ENCODE measurements at regions not wholly inside any gene's neighbourhood (a gene's known extent, or its start where the extent isn't known, plus 50 kb on each side); places are given as distances from the start of the nearest gene placed in this dataset.

GRCh38 chr9:107946364-107947141 is 457.0 kb upstream of the KLF4 start:
- no peak overlapping the region for H3K4me3 ChIP-seq (ENCODE audit: insufficient read depth, low read depth, low read length)
- no peaks in the 10 kb centered on the region for H3K9me3 ChIP-seq (ENCODE audit: control insufficient read depth, low read length)
- H3K27me3 ChIP-seq (ENCODE audit: control insufficient read depth, insufficient read depth, low read length, poor library complexity, severe bottlenecking): no peaks in the 10 kb centered on the region
- H3K4me1 ChIP-seq (ENCODE audit: control insufficient read depth, insufficient read depth, low read length): no peaks in the 10 kb centered on the region
- no peak overlapping the region for H3K27ac ChIP-seq (ENCODE audit: insufficient read depth, low read depth, low read length, poor library complexity, severe bottlenecking)
- H3K36me3 ChIP-seq (ENCODE audit: control insufficient read depth, insufficient read depth, low read length): no peaks in the 10 kb centered on the region
- WGBS, 2 experiments: 93% methylated on average over 5 of the region's 5 CpGs

DNA sequence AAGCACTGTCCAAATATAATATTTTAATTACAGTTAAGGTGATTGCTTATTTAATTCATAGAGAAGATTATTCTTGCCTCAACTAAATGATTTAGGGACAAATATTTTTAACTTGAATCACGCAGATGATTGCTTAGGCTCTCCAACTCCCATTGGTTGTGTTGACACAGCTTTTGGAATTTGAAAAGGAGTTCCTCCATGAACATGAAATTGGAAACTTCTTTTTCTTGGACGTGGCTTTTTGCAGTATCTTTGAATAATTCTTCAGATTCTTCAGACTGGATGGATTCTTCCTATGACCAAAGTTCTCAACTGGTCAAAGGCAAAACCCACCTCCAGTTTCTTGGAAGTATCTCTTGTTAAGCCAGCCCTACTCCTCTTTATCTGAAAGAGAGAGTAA is 456.4 kb upstream of the KLF4 start:
- H3K36me3 ChIP-seq (ENCODE audit: control insufficient read depth, insufficient read depth, low read length): no peaks in the 10 kb centered on the region
- no peak overlapping the region for H3K4me3 ChIP-seq (ENCODE audit: insufficient read depth, low read depth, low read length)
- H3K9me3 ChIP-seq (ENCODE audit: control insufficient read depth, low read length): no peaks in the 10 kb centered on the region
- H3K27ac ChIP-seq (ENCODE audit: insufficient read depth, low read depth, low read length, poor library complexity, severe bottlenecking): no peak overlapping the region
- WGBS, 2 experiments: 84 to 94% methylated on average over 2 of the region's 2 CpGs
- H3K27me3 ChIP-seq (ENCODE audit: control insufficient read depth, insufficient read depth, low read length, poor library complexity, severe bottlenecking): no peaks in the 10 kb centered on the region
- H3K4me1 ChIP-seq (ENCODE audit: control insufficient read depth, insufficient read depth, low read length): no peaks in the 10 kb centered on the region

GRCh38 chr9:107945493-107945892 is 455.9 kb upstream of the KLF4 start:
- no peaks in the 10 kb centered on the region for H3K27me3 ChIP-seq (ENCODE audit: control insufficient read depth, insufficient read depth, low read length, poor library complexity, severe bottlenecking)
- H3K4me3 ChIP-seq (ENCODE audit: insufficient read depth, low read depth, low read length): no peak overlapping the region
- H3K9me3 ChIP-seq (ENCODE audit: control insufficient read depth, low read length): no peaks in the 10 kb centered on the region
- H3K27ac ChIP-seq (ENCODE audit: insufficient read depth, low read depth, low read length, poor library complexity, severe bottlenecking): no peak overlapping the region
- no peaks in the 10 kb centered on the region for H3K36me3 ChIP-seq (ENCODE audit: control insufficient read depth, insufficient read depth, low read length)
- WGBS, 2 experiments: 45 to 51% methylated on average over 2 of the region's 2 CpGs
- H3K4me1 ChIP-seq (ENCODE audit: control insufficient read depth, insufficient read depth, low read length): no peaks in the 10 kb centered on the region

DNA sequence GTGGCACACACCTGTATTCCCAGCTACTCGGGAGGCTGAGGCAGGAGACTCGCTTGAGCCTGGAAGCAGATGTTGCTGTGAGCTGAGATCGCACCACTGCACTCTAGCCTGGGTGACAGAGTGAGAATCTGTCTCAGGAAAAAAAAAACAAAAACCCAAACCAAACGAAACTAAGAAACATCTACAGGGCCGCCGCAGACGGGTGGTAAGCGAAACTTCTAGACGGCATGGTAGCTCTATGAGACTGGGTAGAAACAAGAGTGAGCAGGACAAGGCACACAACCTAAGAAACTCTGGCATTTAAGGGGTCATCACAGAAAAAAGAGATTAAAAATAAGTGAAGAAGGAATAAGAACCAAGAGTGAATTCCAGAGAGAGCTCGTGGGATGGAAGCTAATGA is 454.8 kb upstream of the KLF4 start:
- H3K4me1 ChIP-seq (ENCODE audit: control insufficient read depth, insufficient read depth, low read length): no peaks in the 10 kb centered on the region
- H3K36me3 ChIP-seq (ENCODE audit: control insufficient read depth, insufficient read depth, low read length): no peaks in the 10 kb centered on the region
- H3K27me3 ChIP-seq (ENCODE audit: control insufficient read depth, insufficient read depth, low read length, poor library complexity, severe bottlenecking): no peaks in the 10 kb centered on the region
- no peak overlapping the region for H3K27ac ChIP-seq (ENCODE audit: insufficient read depth, low read depth, low read length, poor library complexity, severe bottlenecking)
- WGBS, 2 experiments: 96% methylated on average over 10 of the region's 10 CpGs
- no peaks in the 10 kb centered on the region for H3K9me3 ChIP-seq (ENCODE audit: control insufficient read depth, low read length)
- no peak overlapping the region for H3K4me3 ChIP-seq (ENCODE audit: insufficient read depth, low read depth, low read length)

GRCh38 chr9:107943901-107944300 is 454.3 kb upstream of the KLF4 start:
- no peaks in the 10 kb centered on the region for H3K4me1 ChIP-seq (ENCODE audit: control insufficient read depth, insufficient read depth, low read length)
- no peaks in the 10 kb centered on the region for H3K9me3 ChIP-seq (ENCODE audit: control insufficient read depth, low read length)
- WGBS, 2 experiments: 93 to 99% methylated on average over 3 of the region's 3 CpGs
- H3K27ac ChIP-seq (ENCODE audit: insufficient read depth, low read depth, low read length, poor library complexity, severe bottlenecking): no peak overlapping the region
- H3K27me3 ChIP-seq (ENCODE audit: control insufficient read depth, insufficient read depth, low read length, poor library complexity, severe bottlenecking): no peaks in the 10 kb centered on the region
- H3K36me3 ChIP-seq (ENCODE audit: control insufficient read depth, insufficient read depth, low read length): no peaks in the 10 kb centered on the region
- H3K4me3 ChIP-seq (ENCODE audit: insufficient read depth, low read depth, low read length): no peak overlapping the region

- Histone ChIP-seq H3K27me3 (ENCODE audit: control insufficient read depth, insufficient read depth, low read length, poor library complexity, severe bottlenecking) (no peaks in the 10 kb centered on the region), H3K4me1 (ENCODE audit: control insufficient read depth, insufficient read depth, low read length) (no peaks in the 10 kb centered on the region), H3K36me3 (ENCODE audit: control insufficient read depth, insufficient read depth, low read length) (no peaks in the 10 kb centered on the region), H3K27ac (ENCODE audit: insufficient read depth, low read depth, low read length, poor library complexity, severe bottlenecking) (no peak overlapping the region), H3K4me3 (ENCODE audit: insufficient read depth, low read depth, low read length) (no peak overlapping the region), H3K9me3 (ENCODE audit: control insufficient read depth, low read length) (no peaks in the 10 kb centered on the region)
- WGBS, 2 experiments: 91 to 95% methylated on average over 2 of the region's 2 CpGs
Measured at GRCh38 chr9:107942856-107943255, 453.3 kb upstream of the KLF4 start.

DNA sequence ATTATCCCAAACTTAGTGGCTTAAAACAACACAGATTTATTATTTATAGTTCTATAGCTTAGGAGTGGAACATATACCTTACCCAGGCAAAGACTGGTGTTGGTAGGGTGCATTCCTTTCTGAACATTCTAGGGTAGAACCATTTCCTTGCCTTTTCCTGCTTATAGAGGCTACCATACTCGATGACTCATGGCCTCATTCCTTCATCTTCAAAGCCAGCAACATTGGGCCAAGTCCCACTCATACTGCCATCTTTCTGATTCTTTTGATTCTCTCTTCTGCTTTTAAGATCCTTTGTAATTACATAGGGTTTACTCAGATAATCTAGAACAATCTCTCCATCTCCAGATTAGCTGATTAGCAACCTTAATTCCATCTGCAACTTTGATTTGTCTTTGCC is 452.7 kb upstream of the KLF4 start:
- H3K4me3 ChIP-seq (ENCODE audit: insufficient read depth, low read depth, low read length): no peak overlapping the region
- no peak overlapping the region for H3K27ac ChIP-seq (ENCODE audit: insufficient read depth, low read depth, low read length, poor library complexity, severe bottlenecking)
- WGBS, 2 experiments: 74 to 94% methylated on average over 1 of the region's 1 CpG
- no peaks in the 10 kb centered on the region for H3K9me3 ChIP-seq (ENCODE audit: control insufficient read depth, low read length)
- H3K27me3 ChIP-seq (ENCODE audit: control insufficient read depth, insufficient read depth, low read length, poor library complexity, severe bottlenecking): no peaks in the 10 kb centered on the region
- no peaks in the 10 kb centered on the region for H3K36me3 ChIP-seq (ENCODE audit: control insufficient read depth, insufficient read depth, low read length)
- no peaks in the 10 kb centered on the region for H3K4me1 ChIP-seq (ENCODE audit: control insufficient read depth, insufficient read depth, low read length)

- Histone ChIP-seq H3K27ac (ENCODE audit: insufficient read depth, low read depth, low read length, poor library complexity, severe bottlenecking) (no peak overlapping the region), H3K36me3 (ENCODE audit: control insufficient read depth, insufficient read depth, low read length) (no peaks in the 10 kb centered on the region), H3K4me3 (ENCODE audit: insufficient read depth, low read depth, low read length) (no peak overlapping the region), H3K9me3 (ENCODE audit: control insufficient read depth, low read length) (no peaks in the 10 kb centered on the region), H3K27me3 (ENCODE audit: control insufficient read depth, insufficient read depth, low read length, poor library complexity, severe bottlenecking) (no peaks in the 10 kb centered on the region), H3K4me1 (ENCODE audit: control insufficient read depth, insufficient read depth, low read length) (no peaks in the 10 kb centered on the region)
- WGBS, 2 experiments: 89 to 90% methylated on average over 7 of the region's 7 CpGs
Measured at GRCh38 chr9:107940616-107941595, 451.3 kb upstream of the KLF4 start.

DNA sequence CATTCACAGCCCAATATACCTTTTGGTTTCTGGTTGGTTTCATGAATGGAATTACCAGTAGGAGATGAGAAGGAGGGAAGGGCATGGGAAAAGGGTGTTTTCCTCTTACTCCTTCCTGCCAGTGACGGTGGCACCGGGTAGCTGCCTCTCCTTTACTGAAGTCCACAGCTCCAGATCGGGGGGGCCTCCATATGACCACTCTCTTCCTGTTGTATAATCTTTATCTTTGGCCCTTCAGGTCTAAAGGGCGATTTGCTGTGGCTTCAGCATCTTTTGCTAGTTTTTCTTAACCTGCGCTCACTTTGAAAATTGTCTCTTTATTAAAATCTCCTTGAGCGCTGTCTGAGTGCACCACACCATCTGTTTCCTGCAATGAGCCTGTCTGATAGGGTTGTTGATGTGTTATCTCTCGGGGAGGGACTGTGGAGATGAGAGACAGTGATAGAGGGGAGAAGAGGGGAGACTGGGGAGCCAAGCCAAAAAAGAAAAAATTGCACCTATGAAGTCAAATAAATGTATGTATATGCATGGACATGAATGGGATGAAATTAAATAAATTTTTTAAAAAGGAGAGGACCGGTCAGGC is 449.3 kb upstream of the KLF4 start:
- WGBS, 2 experiments: 95 to 97% methylated on average over 8 of the region's 8 CpGs
- H3K4me3 ChIP-seq (ENCODE audit: insufficient read depth, low read depth, low read length): no peak overlapping the region
- H3K9me3 ChIP-seq (ENCODE audit: control insufficient read depth, low read length): no peaks in the 10 kb centered on the region
- no peaks in the 10 kb centered on the region for H3K27me3 ChIP-seq (ENCODE audit: control insufficient read depth, insufficient read depth, low read length, poor library complexity, severe bottlenecking)
- H3K27ac ChIP-seq (ENCODE audit: insufficient read depth, low read depth, low read length, poor library complexity, severe bottlenecking): no peak overlapping the region
- no peaks in the 10 kb centered on the region for H3K4me1 ChIP-seq (ENCODE audit: control insufficient read depth, insufficient read depth, low read length)
- H3K36me3 ChIP-seq (ENCODE audit: control insufficient read depth, insufficient read depth, low read length): no peaks in the 10 kb centered on the region

GRCh38 chr9:107935931-107936330 is 446.4 kb upstream of the KLF4 start:
- Histone ChIP-seq H3K4me1 (ENCODE audit: control insufficient read depth, insufficient read depth, low read length) (peaks cover 7% of the 10 kb centered on the region), H3K36me3 (ENCODE audit: control insufficient read depth, insufficient read depth, low read length) (no peaks in the 10 kb centered on the region), H3K9me3 (ENCODE audit: control insufficient read depth, low read length) (no peaks in the 10 kb centered on the region), H3K27ac (ENCODE audit: insufficient read depth, low read depth, low read length, poor library complexity, severe bottlenecking) (no peak overlapping the region), H3K27me3 (ENCODE audit: control insufficient read depth, insufficient read depth, low read length, poor library complexity, severe bottlenecking) (no peaks in the 10 kb centered on the region), H3K4me3 (ENCODE audit: insufficient read depth, low read depth, low read length) (no peak overlapping the region)
- WGBS, 2 experiments: 92 to 97% methylated on average over 6 of the region's 6 CpGs
